CD4-positive, alpha-beta T cell (primary cell): ENCODE measurements at regions not wholly inside any gene's neighbourhood (a gene's known extent, or its start where the extent isn't known, plus 50 kb on each side); places are given as distances from the start of the nearest gene placed in this dataset.
"Not testable (repeated sequence)": the region's sequence is repeated elsewhere in the genome, so short reads cannot be mapped to it uniquely, and the experiment has no call there.

ENCODE experiments used
- ATAC-seq: fragments of 200-7000 bp; cut with Tn5 transposase; one replicate; pipeline ENCODE4 v1.10.0; 2022; ENCODE audit warnings: mild to moderate bottlenecking; ENCODE audit not compliant: poor library complexity
- CTCF ChIA-PET: fragments of 350-600 bp; sonication (Branson Sonifier 250); formaldehyde crosslinking; loops from one replicate; lab custom pipeline; 2021; ENCODE audit warnings: antibody characterized with exemption, inconsistent platforms; lab: Charles Lee
- POLR2A ChIA-PET: fragments of 350-600 bp; sonication (Branson Sonifier 250); formaldehyde crosslinking; loops from one replicate; lab custom pipeline; 2021; ENCODE audit warnings: antibody characterized with exemption, inconsistent platforms; lab: Charles Lee
- DNase-seq, 14 experiments: peaks; one replicate each; pipeline ENCODE4 v3.0.0-alpha.2; 2013 to 2020; ENCODE audit warnings: mixed read lengths in 2 of 14
- H3K27ac ChIP-seq, 2 donors: one replicate each; pipeline versions ENCODE4 v1.5.1 to v1.7.0; 2013; ENCODE audit warnings: low read length in 2 of 2, low read depth in 1 of 2, mild to moderate bottlenecking in 1 of 2
- H3K27me3 ChIP-seq, 2 experiments: 1 replicate in 1 of 2; 2 replicates in 1 of 2; pipeline versions ENCODE4 v1.6.1 to v1.7.0; 2013; ENCODE audit warnings: low read length in 2 of 2, control low read depth in 1 of 2, mild to moderate bottlenecking in 1 of 2, moderate library complexity in 1 of 2; ENCODE audit not compliant: insufficient read depth in 2 of 2, control insufficient read depth in 1 of 2
- H3K36me3 ChIP-seq: one replicate; pipeline ENCODE4 v1.6.1; 2013; ENCODE audit warnings: low read length, control low read depth; ENCODE audit not compliant: insufficient read depth
- H3K4me1 ChIP-seq: one replicate; pipeline ENCODE4 v1.6.1; 2013; ENCODE audit warnings: low read length, control low read depth; ENCODE audit not compliant: insufficient read depth
- H3K4me3 ChIP-seq: one replicate; pipeline ENCODE4 v1.5.1; 2013; ENCODE audit warnings: mild to moderate bottlenecking, low read length, moderate library complexity
- H3K9me3 ChIP-seq, 2 experiments: 1 replicate in 1 of 2; 2 replicates in 1 of 2; pipeline versions ENCODE4 v1.6.1 to v1.7.0; 2013; ENCODE audit warnings: low read length in 2 of 2, mild to moderate bottlenecking in 2 of 2, control low read depth in 1 of 2, moderate library complexity in 1 of 2; ENCODE audit not compliant: control insufficient read depth in 1 of 2, insufficient read depth in 1 of 2
- H3K27ac Mint-ChIP-seq: one replicate; pipeline ENCODE4 v1.8.0; 2020; ENCODE audit warnings: mixed read lengths
- H3K27me3 Mint-ChIP-seq: one replicate; pipeline ENCODE4 v1.8.0; 2021; ENCODE audit warnings: mixed read lengths
- H3K36me3 Mint-ChIP-seq: one replicate; pipeline ENCODE4 v1.8.0; 2021; ENCODE audit warnings: low read depth, mixed read lengths
- H3K4me1 Mint-ChIP-seq: one replicate; pipeline ENCODE4 v1.8.0; 2021; ENCODE audit warnings: low read depth, mixed read lengths
- H3K4me3 Mint-ChIP-seq: one replicate; pipeline ENCODE4 v1.8.0; 2020; ENCODE audit warnings: mild to moderate bottlenecking, mixed read lengths
- H3K9me3 Mint-ChIP-seq: one replicate; pipeline ENCODE4 v1.8.0; 2020; ENCODE audit warnings: mixed read lengths
- intact Hi-C, 2 experiments: fragments of 100-400 bp; cut with DNase I in 1 of 2; cut with micrococcal nuclease in 1 of 2; formaldehyde crosslinking; loops; one replicate each; pipeline versions ENCODE4 v1.15.1 to v1.9.0; 2023 to 2025; cut with DNase I, micrococcal nuclease

GRCh38 chr2:91667341-91667740 lies 2975.9 kb downstream of the RPIA start:
- H3K27me3 Mint-ChIP-seq, CTCF ChIA-PET, H3K27ac ChIP-seq, H3K4me1 ChIP-seq, H3K9me3 Mint-ChIP-seq, ATAC-seq, H3K36me3 Mint-ChIP-seq, intact Hi-C loops, DNase-seq, H3K27me3 ChIP-seq, H3K4me3 ChIP-seq, H3K4me1 Mint-ChIP-seq, H3K9me3 ChIP-seq, H3K36me3 ChIP-seq, H3K4me3 Mint-ChIP-seq, H3K27ac Mint-ChIP-seq, POLR2A ChIA-PET: not testable (repeated sequence)

- H3K27ac ChIP-seq, H3K4me3 ChIP-seq, H3K4me1 Mint-ChIP-seq, H3K27me3 Mint-ChIP-seq, H3K36me3 ChIP-seq, CTCF ChIA-PET, H3K9me3 Mint-ChIP-seq, intact Hi-C loops, H3K27me3 ChIP-seq, POLR2A ChIA-PET, H3K27ac Mint-ChIP-seq, H3K4me3 Mint-ChIP-seq, H3K36me3 Mint-ChIP-seq, H3K4me1 ChIP-seq, H3K9me3 ChIP-seq, ATAC-seq: not testable (repeated sequence)
- DNase-seq: peak in 1 of 14 experiments; percentile 0
Observed at GRCh38 chr2:91685541-91685940, 2994.1 kb downstream of the RPIA start.

- H3K9me3 ChIP-seq, intact Hi-C loops, H3K27me3 Mint-ChIP-seq, CTCF ChIA-PET, H3K36me3 ChIP-seq, POLR2A ChIA-PET, DNase-seq, H3K36me3 Mint-ChIP-seq, H3K27ac ChIP-seq, H3K9me3 Mint-ChIP-seq, H3K4me3 Mint-ChIP-seq, H3K4me1 Mint-ChIP-seq, ATAC-seq, H3K27ac Mint-ChIP-seq, H3K27me3 ChIP-seq, H3K4me1 ChIP-seq, H3K4me3 ChIP-seq: not testable (repeated sequence)
Observed at GRCh38 chr2:91686046-91686445, 2994.6 kb downstream of the RPIA start.
